22Rv1 (cell line): ENCODE measurements at regions not wholly inside any gene's neighbourhood (a gene's known extent, or its start where the extent isn't known, plus 50 kb on each side); places are given as distances from the start of the nearest gene placed in this dataset.

Experiments used
- H3K27ac ChIP-seq: fragments of 450-650 bp; 2 replicates; pipeline ENCODE4 v1.5.1; 2017
- ZFX ChIP-seq: fragments of 450-650 bp; IDR thresholded peaks from 2 replicates; pipeline ENCODE4 v1.6.1; 2017; ENCODE audit warnings: antibody characterized with exemption, borderline replicate concordance
- TF ChIP-seq, protein P1 (sequence below): fragments of 450-650 bp; IDR thresholded peaks from 2 replicates; pipeline ENCODE4 v1.5.1; 2017; ENCODE audit warnings: mild to moderate bottlenecking

DNA sequence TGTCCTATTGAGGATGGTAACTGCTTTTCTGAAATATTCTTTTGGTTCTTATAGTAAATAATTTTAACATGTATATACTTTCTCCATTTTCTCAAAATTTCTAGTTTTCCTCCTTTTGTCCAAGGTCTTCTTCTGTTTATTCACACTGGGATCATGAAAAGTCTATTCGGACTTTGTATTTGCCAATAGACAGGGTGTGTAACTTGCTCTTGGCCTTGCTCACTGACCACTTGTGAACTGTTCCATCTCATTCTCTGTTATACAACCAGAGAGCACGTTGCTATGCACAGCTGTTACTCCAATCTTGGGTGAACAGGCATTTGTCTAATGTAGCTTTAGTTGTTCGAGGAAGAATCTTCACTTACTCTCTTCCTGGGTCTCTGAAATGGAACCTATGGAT, 388.9 kb downstream of the SH3GL2 start:
- no peak overlapping the region for H3K27ac ChIP-seq
- no peak for TF ChIP-seq ZFX
- TF ChIP-seq, protein P1, sequence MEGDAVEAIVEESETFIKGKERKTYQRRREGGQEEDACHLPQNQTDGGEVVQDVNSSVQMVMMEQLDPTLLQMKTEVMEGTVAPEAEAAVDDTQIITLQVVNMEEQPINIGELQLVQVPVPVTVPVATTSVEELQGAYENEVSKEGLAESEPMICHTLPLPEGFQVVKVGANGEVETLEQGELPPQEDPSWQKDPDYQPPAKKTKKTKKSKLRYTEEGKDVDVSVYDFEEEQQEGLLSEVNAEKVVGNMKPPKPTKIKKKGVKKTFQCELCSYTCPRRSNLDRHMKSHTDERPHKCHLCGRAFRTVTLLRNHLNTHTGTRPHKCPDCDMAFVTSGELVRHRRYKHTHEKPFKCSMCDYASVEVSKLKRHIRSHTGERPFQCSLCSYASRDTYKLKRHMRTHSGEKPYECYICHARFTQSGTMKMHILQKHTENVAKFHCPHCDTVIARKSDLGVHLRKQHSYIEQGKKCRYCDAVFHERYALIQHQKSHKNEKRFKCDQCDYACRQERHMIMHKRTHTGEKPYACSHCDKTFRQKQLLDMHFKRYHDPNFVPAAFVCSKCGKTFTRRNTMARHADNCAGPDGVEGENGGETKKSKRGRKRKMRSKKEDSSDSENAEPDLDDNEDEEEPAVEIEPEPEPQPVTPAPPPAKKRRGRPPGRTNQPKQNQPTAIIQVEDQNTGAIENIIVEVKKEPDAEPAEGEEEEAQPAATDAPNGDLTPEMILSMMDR, result no peak

DNA sequence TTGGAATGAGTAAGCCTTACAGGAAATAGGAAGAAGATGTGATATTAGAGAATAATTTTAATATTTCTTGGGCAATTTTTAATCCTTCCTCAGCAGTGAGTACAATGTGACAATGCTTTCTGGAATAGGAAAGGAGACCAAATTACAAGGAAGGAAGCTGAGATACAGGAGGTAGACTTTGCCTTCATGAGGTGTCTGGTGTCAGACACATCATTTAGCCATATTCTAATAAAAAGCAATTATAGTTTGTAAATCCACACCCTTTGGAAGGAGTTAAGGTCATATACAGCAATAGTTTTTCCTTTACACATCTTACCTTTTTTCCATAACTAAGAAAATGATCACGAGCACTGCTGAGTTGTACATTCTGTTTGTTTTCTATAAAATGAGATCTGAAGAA, 390.4 kb downstream of the SH3GL2 start:
- TF ChIP-seq, protein P1, result no peak
- no peak for TF ChIP-seq ZFX
- no peak overlapping the region for H3K27ac ChIP-seq

DNA sequence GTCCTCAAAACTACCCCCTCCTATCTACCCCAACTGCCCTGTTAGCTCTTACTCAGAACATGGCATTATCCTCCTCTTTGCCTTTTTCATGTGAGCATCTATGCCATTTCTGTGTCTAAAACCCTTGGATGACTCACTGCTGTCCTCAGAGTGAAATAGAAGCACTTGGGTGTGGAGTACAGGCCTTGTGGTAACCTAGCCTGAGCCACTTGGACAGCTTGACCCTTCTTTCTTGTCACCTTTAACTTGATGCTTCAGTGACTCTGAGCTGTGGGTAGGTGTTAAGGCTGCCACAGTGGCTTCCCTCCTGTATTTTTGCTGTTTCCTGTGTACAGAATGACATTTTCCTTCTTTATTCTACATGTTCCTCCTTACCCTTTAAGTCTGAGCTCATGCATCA, 391.4 kb downstream of the SH3GL2 start:
- H3K27ac ChIP-seq, result no peak overlapping the region
- no peak for TF ChIP-seq ZFX
- TF ChIP-seq, protein P1, result no peak

DNA sequence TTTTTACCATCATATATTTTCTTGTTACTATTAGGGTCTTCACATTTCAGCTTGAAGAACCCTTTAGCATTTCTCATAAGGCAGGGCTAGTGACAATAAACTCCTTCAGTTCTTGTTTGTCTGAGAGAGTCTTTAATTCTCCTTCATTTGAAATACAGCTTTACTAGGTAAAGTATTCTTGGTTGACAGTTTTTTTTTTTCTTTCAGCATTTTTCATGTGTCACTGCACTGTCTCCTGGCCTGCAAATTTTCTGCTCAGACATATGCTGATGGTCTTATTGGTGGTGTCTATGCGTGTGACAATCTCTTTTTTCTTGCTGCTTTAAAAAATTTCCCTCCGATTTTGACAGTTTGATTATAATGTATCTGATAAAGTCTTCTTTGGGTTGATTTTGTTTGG, 399.9 kb downstream of the SH3GL2 start:
- no peak overlapping the region for H3K27ac ChIP-seq
- TF ChIP-seq ZFX, result no peak
- TF ChIP-seq, protein P1, result no peak

DNA sequence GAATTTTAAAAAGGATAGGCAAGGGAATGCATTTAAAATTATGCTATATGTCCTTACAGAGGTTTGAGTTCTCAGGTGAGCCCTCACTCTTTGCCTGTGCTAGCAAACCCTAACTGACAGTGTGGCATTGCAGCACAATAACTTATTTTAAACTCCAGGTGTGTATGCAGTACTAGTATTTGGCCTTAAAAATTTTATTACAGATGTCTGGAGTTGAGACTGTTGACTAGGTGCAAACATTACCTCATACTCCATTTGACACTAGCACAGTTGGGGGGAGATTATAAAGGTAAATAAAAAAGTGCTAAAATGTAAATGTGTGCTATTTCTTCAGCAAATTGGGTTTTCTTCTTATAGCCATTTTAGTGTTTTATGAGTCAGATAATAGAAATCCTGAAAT, 407.7 kb downstream of the SH3GL2 start:
- no peak for TF ChIP-seq ZFX
- TF ChIP-seq, protein P1, result no peak
- no peak overlapping the region for H3K27ac ChIP-seq

DNA sequence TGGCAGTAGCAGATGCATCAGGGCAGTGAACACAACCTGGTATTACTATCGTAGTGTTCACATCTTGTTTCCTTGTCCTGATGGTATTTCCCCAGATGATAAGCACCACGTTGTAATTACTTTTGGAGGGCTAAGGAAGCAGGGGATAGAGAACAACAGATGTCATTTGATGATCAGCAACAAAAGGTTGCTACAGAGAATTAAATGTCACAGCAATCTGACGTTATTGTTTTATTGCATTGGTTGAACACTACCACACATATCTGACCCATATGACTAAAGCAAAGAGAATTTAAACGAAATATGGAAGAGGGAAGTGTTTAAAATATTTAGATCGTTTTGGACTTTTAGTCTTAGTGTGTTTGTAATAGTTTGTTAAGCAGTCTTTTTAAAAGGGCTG, 408.3 kb downstream of the SH3GL2 start:
- H3K27ac ChIP-seq, result no peak overlapping the region
- TF ChIP-seq, protein P1, result no peak
- TF ChIP-seq ZFX, result no peak

DNA sequence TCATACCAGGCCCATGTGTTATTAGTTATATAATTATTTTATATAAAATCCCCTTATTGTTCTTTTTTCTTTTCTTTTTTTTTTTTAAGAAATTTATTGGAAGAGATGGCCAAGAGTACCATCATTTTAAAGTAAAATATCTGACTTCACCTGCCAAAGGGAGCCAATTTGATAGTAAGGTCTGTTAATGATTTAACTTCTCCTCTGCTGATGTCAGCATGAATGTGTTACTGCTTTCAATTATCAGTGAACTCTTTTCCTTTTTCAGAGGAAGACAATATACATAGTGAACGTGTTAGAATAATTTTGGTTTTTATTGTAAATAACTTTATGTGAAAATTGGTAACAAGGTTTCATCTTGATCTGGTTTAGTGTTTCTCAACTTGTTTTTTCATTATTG, 409.6 kb downstream of the SH3GL2 start:
- no peak overlapping the region for H3K27ac ChIP-seq
- no peak for TF ChIP-seq ZFX
- TF ChIP-seq, protein P1, result no peak
